Transverse colon (tissue), 4 donors: ENCODE measurements at regions not wholly inside any gene's neighbourhood (a gene's known extent, or its start where the extent isn't known, plus 50 kb on each side); places are given as distances from the start of the nearest gene placed in this dataset.
A peak's percentile ranks its signal among the peaks of the same experiment; 100 is the strongest.

ENCODE experiments used
- DNase-seq: peaks from one replicate; pipeline ENCODE4 v3.0.0-alpha.2; 2019
- H3K27ac ChIP-seq, 4 donors: fragments of 200-600 bp; sonication (generic); 2 replicates each; pipeline ENCODE4 v1.5.1; 2016 to 2018; ENCODE audit warnings: inconsistent platforms in 4 of 4
- H3K27me3 ChIP-seq: fragments of 200-600 bp; sonication (generic); 2 replicates; pipeline ENCODE4 v1.5.1; 2017; ENCODE audit warnings: inconsistent platforms
- H3K36me3 ChIP-seq, 4 donors: fragments of 200-600 bp; sonication (generic); 2 replicates each; pipeline ENCODE4 v1.5.1; 2017 to 2019; ENCODE audit warnings: inconsistent platforms in 4 of 4
- H3K4me1 ChIP-seq, 4 donors: fragments of 200-600 bp; sonication (generic); 2 replicates each; pipeline ENCODE4 v1.5.1; 2017 to 2020; ENCODE audit warnings: inconsistent platforms in 4 of 4
- H3K4me3 ChIP-seq, 4 donors: fragments of 200-600 bp; sonication (generic); 1 replicate in 1 of 4; 2 replicates in 3 of 4; pipeline versions ENCODE4 v1.5.1 to v1.6.1; 2017 to 2019; ENCODE audit warnings: inconsistent platforms in 4 of 4
- H3K9me3 ChIP-seq, 2 donors: fragments of 200-600 bp; sonication (generic); 2 replicates each; pipeline ENCODE4 v1.5.1; 2017 to 2019; ENCODE audit warnings: inconsistent platforms in 2 of 2
- EP300 ChIP-seq: sonication (generic); formaldehyde crosslinking; IDR thresholded peaks from one replicate; pipeline ENCODE4 v1.6.1; 2017; ENCODE audit warnings: antibody characterized with exemption, low read depth
- POLR2A ChIP-seq: fragments of 450-650 bp; IDR thresholded peaks from one replicate; pipeline ENCODE4 v1.6.1; 2016; ENCODE audit warnings: antibody characterized with exemption, mild to moderate bottlenecking, moderate library complexity
- POLR2AphosphoS5 ChIP-seq, 3 donors: sonication (generic); formaldehyde crosslinking; IDR thresholded peaks; one replicate each; pipeline ENCODE4 v1.6.1; 2016; ENCODE audit warnings: antibody characterized with exemption in 3 of 3
- WGBS, 2 donors: methylation state at CpG; one replicate each; pipeline ENCODE4 v1.1.5; 2018; ENCODE audit warnings: low coverage in 1 of 2; 5-methylcytosine and 5-hydroxymethylcytosine counted together
- in situ Hi-C, 4 donors: fragments of 200-750 bp; cut with MboI; loops; one replicate each; pipeline versions ENCODE4 v1.15.0 to v1.15.1; 2017; ENCODE audit warnings: low sequenced_read_pairs in 3 of 4, low pct_ligation_motif_present in 1 of 4, low pct_unique_long_range_greater_than_20kb in 1 of 4
- intact Hi-C: fragments of 100-400 bp; cut with DNase I; formaldehyde crosslinking; loops from one replicate; pipeline ENCODE4 v1.15.1; 2023; ENCODE audit warnings: low total_unique reads
- TF ChIP-seq, protein P1 (sequence below), 5 experiments: fragments of 200-600 bp in 3 of 5; fragments of 450-650 bp in 2 of 5; sonication (generic) in 3 of 5; IDR thresholded peaks; 1 replicate in 2 of 5; 2 replicates in 3 of 5; pipeline ENCODE4 v1.5.1; 2016 to 2017; ENCODE audit warnings: antibody characterized with exemption in 5 of 5, inconsistent platforms in 3 of 5, mild to moderate bottlenecking in 2 of 5, moderate library complexity in 1 of 5

DNA sequence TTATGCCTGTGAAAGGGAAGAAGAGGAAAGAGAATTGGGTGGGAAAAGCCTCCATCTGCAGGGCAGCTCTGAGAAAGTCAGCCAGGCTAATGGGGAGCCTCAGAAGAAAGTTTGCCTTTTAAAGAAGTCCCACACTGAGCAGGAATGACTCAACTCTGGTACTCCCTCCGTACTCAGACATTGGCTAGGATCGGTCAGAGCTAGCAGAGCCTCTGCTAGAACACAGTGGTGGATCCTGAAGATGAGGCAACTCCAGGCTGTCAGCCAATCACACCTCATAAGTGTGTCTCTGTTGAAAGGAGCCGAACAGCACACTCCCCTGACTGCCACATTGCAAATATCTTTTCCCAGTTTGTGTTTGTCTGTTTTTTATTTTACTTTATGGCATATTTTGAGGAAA lies 96.9 kb downstream of the HNRNPLL start:
- DNase-seq: peak; percentile 44
- Histone ChIP-seq H3K4me1 (peaks cover 0 to 11% (median 9%) of the 10 kb centered on the region in 4 donors), H3K27ac (peak overlapping the region; percentile 61 to 77 (median 71)), H3K9me3 (peaks cover 0 to 9% of the 10 kb centered on the region in 2 donors), H3K4me3 (no peak overlapping the region), H3K27me3 (no peaks in the 10 kb centered on the region), H3K36me3 (no peaks in the 10 kb centered on the region)
- intact Hi-C loops (no loop called here), in situ Hi-C loops (loop anchor here in 3 of 4 donors (5.0 to 25.0 kb wide), 4 partner anchors 188 to 518 kb away; no protein-coding TSS in a partner anchor)
- no peak for TF ChIP-seq POLR2AphosphoS5 (IDR thresholded peaks at IDR 0.05)
- TF ChIP-seq EP300: no peak
- no peak for TF ChIP-seq POLR2A
- TF ChIP-seq, protein P1, sequence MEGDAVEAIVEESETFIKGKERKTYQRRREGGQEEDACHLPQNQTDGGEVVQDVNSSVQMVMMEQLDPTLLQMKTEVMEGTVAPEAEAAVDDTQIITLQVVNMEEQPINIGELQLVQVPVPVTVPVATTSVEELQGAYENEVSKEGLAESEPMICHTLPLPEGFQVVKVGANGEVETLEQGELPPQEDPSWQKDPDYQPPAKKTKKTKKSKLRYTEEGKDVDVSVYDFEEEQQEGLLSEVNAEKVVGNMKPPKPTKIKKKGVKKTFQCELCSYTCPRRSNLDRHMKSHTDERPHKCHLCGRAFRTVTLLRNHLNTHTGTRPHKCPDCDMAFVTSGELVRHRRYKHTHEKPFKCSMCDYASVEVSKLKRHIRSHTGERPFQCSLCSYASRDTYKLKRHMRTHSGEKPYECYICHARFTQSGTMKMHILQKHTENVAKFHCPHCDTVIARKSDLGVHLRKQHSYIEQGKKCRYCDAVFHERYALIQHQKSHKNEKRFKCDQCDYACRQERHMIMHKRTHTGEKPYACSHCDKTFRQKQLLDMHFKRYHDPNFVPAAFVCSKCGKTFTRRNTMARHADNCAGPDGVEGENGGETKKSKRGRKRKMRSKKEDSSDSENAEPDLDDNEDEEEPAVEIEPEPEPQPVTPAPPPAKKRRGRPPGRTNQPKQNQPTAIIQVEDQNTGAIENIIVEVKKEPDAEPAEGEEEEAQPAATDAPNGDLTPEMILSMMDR (IDR thresholded peaks at IDR 0.05): no peak
- 70% methylated on average over 3 of the region's 3 CpGs; no CpG with 5 or more reads in 1 of the 2 donors for WGBS, 2 donors

DNA sequence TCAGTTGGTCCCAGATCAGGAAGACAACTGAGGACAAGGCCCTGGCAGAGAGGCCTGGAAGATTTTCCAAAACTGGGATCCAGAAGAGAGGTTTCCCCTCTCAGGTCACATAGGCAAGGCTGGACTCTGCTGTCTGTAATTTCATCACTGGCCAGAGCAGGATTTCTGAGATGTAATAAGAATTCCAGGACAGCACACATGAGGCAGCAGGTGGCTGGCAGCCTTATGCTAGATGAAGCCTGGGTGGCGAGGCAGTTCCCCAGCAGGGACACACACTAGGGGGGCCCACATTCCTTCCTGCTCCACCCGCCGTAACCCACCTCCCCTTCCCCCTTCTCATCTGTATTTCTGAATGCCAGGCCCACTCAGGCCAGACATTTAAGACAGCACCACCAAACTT lies 98.6 kb downstream of the HNRNPLL start:
- H3K4me3 ChIP-seq: no peak overlapping the region
- WGBS, 2 donors: 86% methylated on average over 3 of the region's 3 CpGs; no CpG with 5 or more reads in 1 of the 2 donors
- peaks cover 0 to 16% (median 6%) of the 10 kb centered on the region in 4 donors for H3K4me1 ChIP-seq
- H3K36me3 ChIP-seq: no peaks in the 10 kb centered on the region
- in situ Hi-C loops (loop anchor here in 2 of 4 donors (10.0 to 25.0 kb wide), 3 partner anchors 189 to 517 kb away; no protein-coding TSS in a partner anchor), intact Hi-C loops (no loop called here)
- peaks cover 0 to 9% of the 10 kb centered on the region in 2 donors for H3K9me3 ChIP-seq
- TF ChIP-seq, protein P1 (IDR thresholded peaks at IDR 0.05): no peak
- TF ChIP-seq POLR2A: no peak
- H3K27me3 ChIP-seq: no peaks in the 10 kb centered on the region
- DNase-seq: no peak
- H3K27ac ChIP-seq: no peak overlapping the region

DNA sequence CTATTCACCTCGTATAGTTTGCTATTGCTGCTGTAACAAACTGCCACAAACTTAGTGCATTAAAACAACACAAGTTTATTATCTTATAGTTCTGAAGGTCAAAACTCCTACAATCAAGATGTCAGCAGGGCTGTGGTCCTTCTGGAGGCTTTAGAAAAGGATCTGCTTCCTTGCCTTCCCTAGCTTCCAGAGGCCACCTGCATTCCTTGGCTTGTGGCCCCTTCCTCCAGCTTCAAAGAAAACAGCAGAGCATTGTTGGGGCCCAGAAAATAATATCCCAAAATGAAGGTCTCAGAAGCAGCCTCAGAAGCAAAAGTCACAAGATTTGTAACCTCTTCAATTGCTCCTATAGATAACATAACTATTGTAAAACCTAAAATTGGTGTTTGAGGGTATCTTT lies 100.6 kb downstream of the HNRNPLL start:
- DNase-seq: no peak
- no peaks in the 10 kb centered on the region for H3K36me3 ChIP-seq
- H3K9me3 ChIP-seq: peaks cover 0 to 9% of the 10 kb centered on the region in 2 donors
- intact Hi-C loops (no loop called here), in situ Hi-C loops (loop anchor here in 2 of 4 donors (10.0 to 25.0 kb wide), 3 partner anchors 187 to 515 kb away; no protein-coding TSS in a partner anchor)
- no peak overlapping the region for H3K27ac ChIP-seq
- peaks cover 0 to 21% (median 3%) of the 10 kb centered on the region in 4 donors for H3K4me1 ChIP-seq
- TF ChIP-seq POLR2A (no peak), POLR2AphosphoS5 (IDR thresholded peaks at IDR 0.05) (no peak), EP300 (no peak)
- TF ChIP-seq, protein P1 (IDR thresholded peaks at IDR 0.05): no peak
- no peak overlapping the region for H3K4me3 ChIP-seq
- H3K27me3 ChIP-seq: no peaks in the 10 kb centered on the region
- WGBS, 2 donors: 42% methylated on average over 1 of the region's 1 CpG; no CpG with 5 or more reads in 1 of the 2 donors

DNA sequence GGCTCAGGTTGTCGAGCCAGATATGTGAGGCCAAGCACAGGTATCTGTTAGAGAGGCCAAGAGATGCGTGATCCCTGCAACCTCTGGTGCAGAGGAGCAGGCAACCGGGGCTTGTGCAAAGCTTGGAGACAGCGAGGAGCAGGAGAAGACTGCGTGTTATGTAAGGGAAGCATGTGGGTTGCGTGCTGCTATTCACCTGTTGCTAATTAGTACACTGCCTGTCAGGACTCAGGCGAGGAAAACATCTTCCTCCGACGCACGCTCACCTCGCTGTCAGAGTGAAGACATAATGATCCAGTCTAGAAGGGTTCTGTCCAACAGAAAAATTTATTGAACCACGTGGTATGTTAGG lies 102.5 kb downstream of the HNRNPLL start:
- Histone ChIP-seq H3K27me3 (no peaks in the 10 kb centered on the region), H3K27ac (peak overlapping the region in 3 of 4 donors; percentile 52 to 73 (median 58)), H3K36me3 (no peaks in the 10 kb centered on the region), H3K9me3 (peaks cover 0 to 9% of the 10 kb centered on the region in 2 donors), H3K4me3 (no peak overlapping the region), H3K4me1 (peaks cover 0 to 19% (median 1%) of the 10 kb centered on the region in 4 donors)
- no peak for DNase-seq
- 83 to 100% methylated on average over 4 to 12 of the region's 12 CpGs for WGBS, 2 donors
- intact Hi-C loops: no loop called here
- in situ Hi-C loops: loop anchor here in 2 of 4 donors (10.0 to 25.0 kb wide), 3 partner anchors 185 to 513 kb away; no protein-coding TSS in a partner anchor
- no peak for TF ChIP-seq POLR2A
- TF ChIP-seq POLR2AphosphoS5 (IDR thresholded peaks at IDR 0.05): no peak
- TF ChIP-seq, protein P1 (IDR thresholded peaks at IDR 0.05): no peak
- no peak for TF ChIP-seq EP300
